Neural cell (in vitro differentiated cells): ENCODE measurements at regions not wholly inside any gene's neighbourhood (a gene's known extent, or its start where the extent isn't known, plus 50 kb on each side); places are given as distances from the start of the nearest gene placed in this dataset.

Experiments
- H2AFZ ChIP-seq: fragments of 200-600, 300-800 bp; sonication (generic), shearing (Covaris generic); 2 replicates; pipeline ENCODE4 v1.6.0; 2014; ENCODE audit warnings: low read depth, mild to moderate bottlenecking, antibody characterized with exemption, low read length, moderate library complexity
- H3F3A ChIP-seq: fragments of 200-600 bp; shearing (Covaris generic); 2 replicates; pipeline ENCODE4 v1.6.1; 2016; ENCODE audit warnings: mild to moderate bottlenecking, moderate library complexity, mixed read lengths, antibody characterized with exemption, low read length; ENCODE audit not compliant: insufficient read depth, poor library complexity, severe bottlenecking
- H3K27ac ChIP-seq: fragments of 200-600, 300-800 bp; sonication (generic), shearing (Covaris generic); 2 replicates; pipeline ENCODE4 v1.5.1; 2014; ENCODE audit warnings: mild to moderate bottlenecking, low read length, moderate library complexity
- H3K27me3 ChIP-seq: fragments of 300-800, 200-600 bp; sonication (generic), shearing (Covaris generic); 2 replicates; pipeline ENCODE4 v1.6.0; 2014; ENCODE audit warnings: mild to moderate bottlenecking, low read depth, low read length, moderate library complexity; ENCODE audit not compliant: insufficient read depth
- H3K36me3 ChIP-seq: fragments of 300-800, 200-600 bp; sonication (generic), shearing (Covaris generic); 2 replicates; pipeline ENCODE4 v1.5.1; 2014; ENCODE audit warnings: mild to moderate bottlenecking, antibody characterized with exemption, low read length, moderate library complexity; ENCODE audit not compliant: insufficient read depth
- H3K4me2 ChIP-seq: fragments of 300-800, 200-600 bp; sonication (generic), shearing (Covaris generic); 2 replicates; pipeline ENCODE4 v1.6.0; 2014; ENCODE audit warnings: mild to moderate bottlenecking, low read length
- H3K4me3 ChIP-seq: fragments of 300-800, 200-600 bp; sonication (generic), shearing (Covaris generic); 2 replicates; pipeline ENCODE4 v1.5.1; 2014; ENCODE audit warnings: mild to moderate bottlenecking, low read length, moderate library complexity
- H3K79me2 ChIP-seq: fragments of 200-600 bp; shearing (Covaris generic); replicated peaks from 2 replicates; pipeline ENCODE4 v1.6.0; 2014; ENCODE audit warnings: mild to moderate bottlenecking, low read length, moderate library complexity; ENCODE audit not compliant: insufficient read depth
- H3K9ac ChIP-seq: fragments of 300-800, 200-600 bp; sonication (generic), shearing (Covaris generic); 2 replicates; pipeline ENCODE4 v1.6.1; 2016; ENCODE audit warnings: mild to moderate bottlenecking, low read length, mixed read lengths
- H3K9me2 ChIP-seq: fragments of 200-600 bp; shearing (Covaris generic); 2 replicates; pipeline ENCODE4 v1.6.1; 2016; ENCODE audit warnings: mild to moderate bottlenecking, low read length, mixed read lengths; ENCODE audit not compliant: insufficient read depth
- H3K9me3 ChIP-seq: fragments of 200-600, 300-800 bp; sonication (generic), shearing (Covaris generic); 2 replicates; pipeline ENCODE4 v1.6.1; 2016; ENCODE audit warnings: mild to moderate bottlenecking, mixed run types, low read length, moderate library complexity, mixed read lengths
- H4K20me1 ChIP-seq: fragments of 200-600 bp; shearing (Covaris generic); 2 replicates; pipeline ENCODE4 v1.6.1; 2016; ENCODE audit warnings: mild to moderate bottlenecking, mixed run types; ENCODE audit not compliant: insufficient read depth
- EP300 ChIP-seq: fragments of 450-650 bp; conservative IDR thresholded peaks from 2 replicates; pipeline ENCODE4 v1.6.1; 2014; ENCODE audit warnings: antibody characterized with exemption, mild to moderate bottlenecking, moderate library complexity; ENCODE audit not compliant: poor library complexity, severe bottlenecking
- EZH2 ChIP-seq: fragments of 200-600, 300-800 bp; shearing (Covaris generic), sonication (generic); IDR thresholded peaks from 2 replicates; pipeline ENCODE4 v1.6.1; 2014; ENCODE audit warnings: antibody characterized with exemption, low read length, borderline replicate concordance, mild to moderate bottlenecking; ENCODE audit not compliant: insufficient read depth, poor library complexity, severe bottlenecking
- MXI1 ChIP-seq: fragments of 450-650 bp; conservative IDR thresholded peaks from 2 replicates; pipeline ENCODE4 v1.6.1; 2014; ENCODE audit warnings: antibody characterized with exemption, mild to moderate bottlenecking; ENCODE audit not compliant: poor library complexity, severe bottlenecking
- POLR2AphosphoS5 ChIP-seq: IDR thresholded peaks from 2 replicates; pipeline ENCODE4 v1.6.1; 2012
- RAD21 ChIP-seq: fragments of 450-650 bp; conservative IDR thresholded peaks from 2 replicates; pipeline ENCODE4 v1.6.1; 2014; ENCODE audit warnings: antibody characterized with exemption, mild to moderate bottlenecking, moderate library complexity
- SMC3 ChIP-seq: fragments of 450-650 bp; conservative IDR thresholded peaks from 2 replicates; pipeline ENCODE4 v1.6.1; 2014; ENCODE audit warnings: antibody characterized with exemption, mild to moderate bottlenecking, moderate library complexity; ENCODE audit not compliant: poor library complexity
- TAF1 ChIP-seq: IDR thresholded peaks from 2 replicates; pipeline ENCODE4 v1.6.1; 2012; ENCODE audit warnings: low read depth
- TF ChIP-seq, protein P1 (sequence below): fragments of 450-650 bp; IDR thresholded peaks from 2 replicates; pipeline ENCODE4 v1.5.1; 2014; ENCODE audit warnings: antibody characterized with exemption, mild to moderate bottlenecking, moderate library complexity; ENCODE audit not compliant: poor library complexity, severe bottlenecking
- TF ChIP-seq, protein P2 (sequence below): IDR thresholded peaks from 2 replicates; pipeline ENCODE4 v1.6.1; 2012; ENCODE audit warnings: borderline replicate concordance

DNA sequence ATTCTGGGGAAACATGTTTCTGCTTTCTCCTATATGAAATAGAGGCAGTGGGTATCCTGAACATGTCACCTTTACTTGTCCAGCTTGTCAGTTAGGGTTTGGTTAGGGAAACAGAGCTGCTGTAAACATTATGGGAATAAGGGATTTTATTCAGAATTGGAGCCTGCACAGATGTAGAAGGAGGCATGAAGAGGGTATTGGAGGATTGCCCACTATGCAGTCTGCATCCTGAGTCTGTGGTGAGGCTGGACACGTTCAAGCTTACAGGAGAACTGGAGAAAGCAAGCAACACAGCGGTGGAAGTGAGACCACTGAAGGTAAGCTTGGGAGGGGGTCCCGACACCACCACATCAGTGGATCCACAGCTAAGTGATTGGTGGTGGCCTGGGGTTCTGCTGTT, 443.0 kb upstream of the TNP1 start:
- Histone ChIP-seq H4K20me1 (no peaks in the 10 kb centered on the region), H3K79me2 (no peaks in the 10 kb centered on the region), H3K27me3 (no peaks in the 10 kb centered on the region), H3F3A (no peaks in the 10 kb centered on the region), H3K4me3 (no peak overlapping the region), H3K9me2 (no peaks in the 10 kb centered on the region), H2AFZ (no peak overlapping the region), H3K4me2 (no peak overlapping the region), H3K36me3 (no peaks in the 10 kb centered on the region), H3K27ac (no peak overlapping the region), H3K9me3 (no peaks in the 10 kb centered on the region), H3K9ac (no peak overlapping the region)
- TF ChIP-seq EZH2 (no peak), EP300 (no peak)
- TF ChIP-seq, protein P1, sequence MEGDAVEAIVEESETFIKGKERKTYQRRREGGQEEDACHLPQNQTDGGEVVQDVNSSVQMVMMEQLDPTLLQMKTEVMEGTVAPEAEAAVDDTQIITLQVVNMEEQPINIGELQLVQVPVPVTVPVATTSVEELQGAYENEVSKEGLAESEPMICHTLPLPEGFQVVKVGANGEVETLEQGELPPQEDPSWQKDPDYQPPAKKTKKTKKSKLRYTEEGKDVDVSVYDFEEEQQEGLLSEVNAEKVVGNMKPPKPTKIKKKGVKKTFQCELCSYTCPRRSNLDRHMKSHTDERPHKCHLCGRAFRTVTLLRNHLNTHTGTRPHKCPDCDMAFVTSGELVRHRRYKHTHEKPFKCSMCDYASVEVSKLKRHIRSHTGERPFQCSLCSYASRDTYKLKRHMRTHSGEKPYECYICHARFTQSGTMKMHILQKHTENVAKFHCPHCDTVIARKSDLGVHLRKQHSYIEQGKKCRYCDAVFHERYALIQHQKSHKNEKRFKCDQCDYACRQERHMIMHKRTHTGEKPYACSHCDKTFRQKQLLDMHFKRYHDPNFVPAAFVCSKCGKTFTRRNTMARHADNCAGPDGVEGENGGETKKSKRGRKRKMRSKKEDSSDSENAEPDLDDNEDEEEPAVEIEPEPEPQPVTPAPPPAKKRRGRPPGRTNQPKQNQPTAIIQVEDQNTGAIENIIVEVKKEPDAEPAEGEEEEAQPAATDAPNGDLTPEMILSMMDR, result no peak

DNA sequence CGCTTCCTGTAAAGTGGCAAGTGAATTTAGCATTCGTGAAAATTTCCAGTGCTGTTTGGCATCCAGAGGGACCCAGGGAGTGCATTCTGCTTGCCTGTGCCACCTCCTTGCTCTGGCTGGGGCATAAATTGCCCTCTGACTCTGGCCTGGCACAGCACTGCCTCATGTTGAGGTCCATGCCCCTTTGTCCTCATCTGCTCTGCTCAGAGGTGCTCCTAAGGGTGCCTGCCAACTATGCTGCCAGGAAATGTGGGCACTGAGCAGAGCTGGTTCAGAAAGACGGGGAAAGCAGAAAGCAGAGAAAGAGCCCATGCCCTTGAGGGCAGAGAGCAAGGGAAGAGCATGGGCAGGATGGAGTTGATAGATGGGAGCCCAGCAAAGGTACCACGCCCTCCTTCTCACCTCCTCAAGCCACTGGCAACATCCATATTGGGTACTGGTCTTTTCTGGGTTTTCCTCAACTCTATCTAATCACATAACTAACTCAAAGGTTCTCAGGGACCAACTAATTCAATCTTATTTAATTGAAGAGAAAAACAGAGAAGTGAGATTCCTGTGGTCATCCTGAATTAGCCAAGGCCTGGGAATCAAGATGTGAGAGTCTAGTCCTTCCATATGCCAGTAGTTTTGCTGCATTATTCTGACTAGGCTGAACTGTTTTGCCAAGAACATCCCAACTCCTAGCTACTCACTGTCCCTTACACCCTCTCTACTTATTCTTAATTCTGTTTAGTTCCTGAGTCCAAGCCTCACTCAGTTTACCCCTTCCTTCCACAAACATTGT, 441.5 kb upstream of the TNP1 start:
- no peaks in the 10 kb centered on the region for H3K9me3 ChIP-seq
- H3K27me3 ChIP-seq, result no peaks in the 10 kb centered on the region
- no peak for TF ChIP-seq POLR2AphosphoS5
- no peak for TF ChIP-seq SMC3
- TF ChIP-seq EP300, result no peak
- TF ChIP-seq EZH2, result no peak
- TF ChIP-seq, protein P1, result no peak
- TF ChIP-seq, protein P2, sequence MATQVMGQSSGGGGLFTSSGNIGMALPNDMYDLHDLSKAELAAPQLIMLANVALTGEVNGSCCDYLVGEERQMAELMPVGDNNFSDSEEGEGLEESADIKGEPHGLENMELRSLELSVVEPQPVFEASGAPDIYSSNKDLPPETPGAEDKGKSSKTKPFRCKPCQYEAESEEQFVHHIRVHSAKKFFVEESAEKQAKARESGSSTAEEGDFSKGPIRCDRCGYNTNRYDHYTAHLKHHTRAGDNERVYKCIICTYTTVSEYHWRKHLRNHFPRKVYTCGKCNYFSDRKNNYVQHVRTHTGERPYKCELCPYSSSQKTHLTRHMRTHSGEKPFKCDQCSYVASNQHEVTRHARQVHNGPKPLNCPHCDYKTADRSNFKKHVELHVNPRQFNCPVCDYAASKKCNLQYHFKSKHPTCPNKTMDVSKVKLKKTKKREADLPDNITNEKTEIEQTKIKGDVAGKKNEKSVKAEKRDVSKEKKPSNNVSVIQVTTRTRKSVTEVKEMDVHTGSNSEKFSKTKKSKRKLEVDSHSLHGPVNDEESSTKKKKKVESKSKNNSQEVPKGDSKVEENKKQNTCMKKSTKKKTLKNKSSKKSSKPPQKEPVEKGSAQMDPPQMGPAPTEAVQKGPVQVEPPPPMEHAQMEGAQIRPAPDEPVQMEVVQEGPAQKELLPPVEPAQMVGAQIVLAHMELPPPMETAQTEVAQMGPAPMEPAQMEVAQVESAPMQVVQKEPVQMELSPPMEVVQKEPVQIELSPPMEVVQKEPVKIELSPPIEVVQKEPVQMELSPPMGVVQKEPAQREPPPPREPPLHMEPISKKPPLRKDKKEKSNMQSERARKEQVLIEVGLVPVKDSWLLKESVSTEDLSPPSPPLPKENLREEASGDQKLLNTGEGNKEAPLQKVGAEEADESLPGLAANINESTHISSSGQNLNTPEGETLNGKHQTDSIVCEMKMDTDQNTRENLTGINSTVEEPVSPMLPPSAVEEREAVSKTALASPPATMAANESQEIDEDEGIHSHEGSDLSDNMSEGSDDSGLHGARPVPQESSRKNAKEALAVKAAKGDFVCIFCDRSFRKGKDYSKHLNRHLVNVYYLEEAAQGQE, result no peak
- TF ChIP-seq TAF1, result no peak
- TF ChIP-seq MXI1, result no peak
- TF ChIP-seq RAD21, result no peak
- no peak overlapping the region for H3K27ac ChIP-seq
- no peak overlapping the region for H3K4me2 ChIP-seq
- no peak overlapping the region for H3K4me3 ChIP-seq
- H4K20me1 ChIP-seq, result no peaks in the 10 kb centered on the region
- H3K79me2 ChIP-seq, result no peaks in the 10 kb centered on the region
- H3F3A ChIP-seq, result no peaks in the 10 kb centered on the region
- H3K9ac ChIP-seq, result no peak overlapping the region
- H3K9me2 ChIP-seq, result no peaks in the 10 kb centered on the region
- no peak overlapping the region for H2AFZ ChIP-seq
- no peaks in the 10 kb centered on the region for H3K36me3 ChIP-seq
